GM23338 (cell line): ENCODE measurements at regions not wholly inside any gene's neighbourhood (a gene's known extent, or its start where the extent isn't known, plus 50 kb on each side); places are given as distances from the start of the nearest gene placed in this dataset.

ENCODE experiments used
- ATAC-seq: fragments of 200-7000 bp; cut with Tn5 transposase; 3 replicates; pipeline ENCODE4 v1.9.1; 2020
- DNase-seq: peaks from one replicate; pipeline ENCODE4 v3.0.0-alpha.2; 2015; ENCODE audit warnings: low spot score
- H2AFZ ChIP-seq: fragments of 200-600 bp; sonication (generic); 2 replicates; pipeline ENCODE4 v1.8.0; 2016; ENCODE audit warnings: antibody characterized with exemption, mild to moderate bottlenecking, moderate library complexity
- H3F3A ChIP-seq: fragments of 200-600 bp; sonication (generic); replicated peaks from 2 replicates; pipeline ENCODE4 v1.8.0; 2017; ENCODE audit warnings: antibody characterized with exemption, mixed run types, low read depth
- H3K27ac ChIP-seq: fragments of 200-600 bp; sonication (generic); 2 replicates; pipeline ENCODE4 v1.6.1; 2016; ENCODE audit warnings: low read depth
- H3K27me3 ChIP-seq: fragments of 200-600 bp; sonication (generic); 2 replicates; pipeline ENCODE4 v1.8.0; 2016; ENCODE audit warnings: mild to moderate bottlenecking, mixed run types, moderate library complexity; ENCODE audit not compliant: insufficient read depth
- H3K36me3 ChIP-seq: fragments of 200-600 bp; sonication (generic); 2 replicates; pipeline ENCODE4 v1.8.0; 2016; ENCODE audit warnings: mild to moderate bottlenecking; ENCODE audit not compliant: insufficient read depth
- H3K4me1 ChIP-seq: fragments of 200-600 bp; sonication (generic); 2 replicates; pipeline ENCODE4 v1.8.0; 2016; ENCODE audit warnings: mild to moderate bottlenecking, moderate library complexity; ENCODE audit not compliant: insufficient read depth
- H3K4me2 ChIP-seq: fragments of 200-600 bp; sonication (generic); 2 replicates; pipeline ENCODE4 v1.7.1; 2017; ENCODE audit warnings: mixed run types
- H3K4me3 ChIP-seq: fragments of 200-600 bp; sonication (generic); 2 replicates; pipeline ENCODE4 v1.6.1; 2016; ENCODE audit warnings: mixed run types
- H3K79me2 ChIP-seq: fragments of 200-600 bp; sonication (generic); replicated peaks from 2 replicates; pipeline ENCODE4 v1.8.0; 2017; ENCODE audit warnings: mild to moderate bottlenecking; ENCODE audit not compliant: insufficient read depth
- H3K9me2 ChIP-seq: fragments of 200-600 bp; sonication (generic); 2 replicates; pipeline ENCODE4 v1.8.0; 2017; ENCODE audit not compliant: insufficient read depth
- H4K20me1 ChIP-seq: fragments of 200-600 bp; sonication (generic); replicated peaks from 2 replicates; pipeline ENCODE4 v1.8.0; 2017; ENCODE audit warnings: mild to moderate bottlenecking; ENCODE audit not compliant: insufficient read depth
- H3K27ac Mint-ChIP-seq: 2 replicates; pipeline ENCODE4 v1.8.0; 2020; ENCODE audit warnings: inconsistent platforms, mild to moderate bottlenecking, moderate library complexity, mixed read lengths
- H3K27me3 Mint-ChIP-seq: 3 replicates; pipeline ENCODE4 v1.8.0; 2022; ENCODE audit warnings: low read depth, mild to moderate bottlenecking, moderate library complexity, mixed read lengths, inconsistent platforms; ENCODE audit not compliant: insufficient read depth, poor library complexity
- H3K36me3 Mint-ChIP-seq: 3 replicates; pipeline ENCODE4 v1.8.0; 2021; ENCODE audit warnings: low read depth, mild to moderate bottlenecking, inconsistent platforms, moderate library complexity, mixed read lengths
- H3K4me1 Mint-ChIP-seq: 3 replicates; pipeline ENCODE4 v1.8.0; 2020; ENCODE audit warnings: mild to moderate bottlenecking, inconsistent platforms, mixed read lengths
- H3K4me3 Mint-ChIP-seq: 3 replicates; pipeline ENCODE4 v1.8.0; 2021; ENCODE audit warnings: moderate library complexity, mild to moderate bottlenecking, inconsistent platforms, mixed read lengths
- H3K9me3 Mint-ChIP-seq: 3 replicates; pipeline ENCODE4 v1.8.0; 2020; ENCODE audit warnings: moderate library complexity, mild to moderate bottlenecking, inconsistent platforms, mixed read lengths
- CREB1 ChIP-seq: fragments of 250-450 bp; sonication (Bioruptor Pico); IDR thresholded peaks from 2 replicates; pipeline ENCODE4 v1.5.0; 2020; ENCODE audit warnings: low read depth, mild to moderate bottlenecking, moderate library complexity
- EZH2 ChIP-seq: fragments of 200-600 bp; sonication (generic); IDR thresholded peaks from one replicate; pipeline ENCODE4 v1.8.0; 2017; ENCODE audit warnings: antibody characterized with exemption, mild to moderate bottlenecking, low read depth; ENCODE audit not compliant: unreplicated experiment
- EZH2phosphoT487 ChIP-seq: fragments of 200-600 bp; sonication (generic); IDR thresholded peaks from one replicate; pipeline ENCODE4 v1.8.1; 2018; ENCODE audit warnings: antibody characterized with exemption; ENCODE audit not compliant: unreplicated experiment
- JUNB ChIP-seq: IDR thresholded peaks from one replicate; pipeline ENCODE4 v1.6.1; 2016; ENCODE audit warnings: antibody characterized with exemption; ENCODE audit not compliant: unreplicated experiment
- NANOG ChIP-seq: IDR thresholded peaks from 2 replicates; pipeline ENCODE4 v1.6.1; 2016; ENCODE audit warnings: antibody characterized with exemption, borderline replicate concordance
- POLR2AphosphoS5 ChIP-seq: IDR thresholded peaks from 2 replicates; pipeline ENCODE4 v1.6.1; 2016; ENCODE audit warnings: antibody characterized with exemption, low read depth
- REST ChIP-seq: IDR thresholded peaks from one replicate; pipeline ENCODE4 v1.6.1; 2018; ENCODE audit warnings: antibody characterized with exemption; ENCODE audit not compliant: unreplicated experiment
- STAT1 ChIP-seq: IDR thresholded peaks from one replicate; pipeline ENCODE4 v1.6.1; 2016; ENCODE audit warnings: antibody characterized with exemption; ENCODE audit not compliant: unreplicated experiment
- ZNF114 ChIP-seq: fragments of 250-450 bp; sonication (Bioruptor Pico); IDR thresholded peaks from 2 replicates; pipeline ENCODE4 v1.5.0; 2020; ENCODE audit warnings: mild to moderate bottlenecking, moderate library complexity
- ZNF331 ChIP-seq: fragments of 250-450 bp; sonication (Bioruptor Pico); IDR thresholded peaks from 2 replicates; pipeline ENCODE4 v1.5.0; 2020; ENCODE audit warnings: low read depth, mild to moderate bottlenecking, moderate library complexity
- TF ChIP-seq, protein P1 (sequence below), 2 experiments: fragments of 200-600 bp in 1 of 2; sonication (generic) in 1 of 2; conservative IDR thresholded peaks; 2 replicates each; pipeline versions ENCODE4 v1.5.1 to v1.6.1; 2016 to 2017; ENCODE audit warnings: antibody characterized with exemption in 2 of 2, low read depth in 2 of 2, mild to moderate bottlenecking in 2 of 2, moderate library complexity in 1 of 2
- TF ChIP-seq, protein P2 (sequence below): fragments of 250-450 bp; sonication (Bioruptor Pico); IDR thresholded peaks from 2 replicates; pipeline ENCODE4 v1.5.0; 2020; ENCODE audit warnings: mild to moderate bottlenecking, moderate library complexity
- TF ChIP-seq, protein P3 (sequence below): IDR thresholded peaks from 2 replicates; pipeline ENCODE4 v1.6.1; 2016; ENCODE audit warnings: antibody characterized with exemption

GRCh38 chr15:58264053-58264971, 126.1 kb downstream of the AQP9 start:
- Histone ChIP-seq H3F3A (no peaks in the 10 kb centered on the region), H2AFZ (no peak overlapping the region), H3K27ac (no peak overlapping the region), H3K4me1 (peaks cover 9% of the 10 kb centered on the region), H3K79me2 (no peaks in the 10 kb centered on the region), H3K4me3 (no peak overlapping the region), H3K4me2 (no peak overlapping the region), H3K9me2 (peaks cover 5% of the 10 kb centered on the region; the same call in 1 of the 2 replicates), H3K36me3 (no peaks in the 10 kb centered on the region), H4K20me1 (no peaks in the 10 kb centered on the region), H3K27me3 (no peaks in the 10 kb centered on the region)
- H3K4me1 Mint-ChIP-seq: peaks cover 7% of the 10 kb centered on the region
- H3K4me3 Mint-ChIP-seq: no peak overlapping the region
- DNase-seq: no peak
- TF ChIP-seq, protein P1, sequence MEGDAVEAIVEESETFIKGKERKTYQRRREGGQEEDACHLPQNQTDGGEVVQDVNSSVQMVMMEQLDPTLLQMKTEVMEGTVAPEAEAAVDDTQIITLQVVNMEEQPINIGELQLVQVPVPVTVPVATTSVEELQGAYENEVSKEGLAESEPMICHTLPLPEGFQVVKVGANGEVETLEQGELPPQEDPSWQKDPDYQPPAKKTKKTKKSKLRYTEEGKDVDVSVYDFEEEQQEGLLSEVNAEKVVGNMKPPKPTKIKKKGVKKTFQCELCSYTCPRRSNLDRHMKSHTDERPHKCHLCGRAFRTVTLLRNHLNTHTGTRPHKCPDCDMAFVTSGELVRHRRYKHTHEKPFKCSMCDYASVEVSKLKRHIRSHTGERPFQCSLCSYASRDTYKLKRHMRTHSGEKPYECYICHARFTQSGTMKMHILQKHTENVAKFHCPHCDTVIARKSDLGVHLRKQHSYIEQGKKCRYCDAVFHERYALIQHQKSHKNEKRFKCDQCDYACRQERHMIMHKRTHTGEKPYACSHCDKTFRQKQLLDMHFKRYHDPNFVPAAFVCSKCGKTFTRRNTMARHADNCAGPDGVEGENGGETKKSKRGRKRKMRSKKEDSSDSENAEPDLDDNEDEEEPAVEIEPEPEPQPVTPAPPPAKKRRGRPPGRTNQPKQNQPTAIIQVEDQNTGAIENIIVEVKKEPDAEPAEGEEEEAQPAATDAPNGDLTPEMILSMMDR (conservative IDR thresholded peaks at IDR 0.05; ENCODE audit: low read depth in 2 of 2): no peak
- TF ChIP-seq CREB1 (CRISPR knock-in tag): no peak
- TF ChIP-seq EZH2: no peak
- TF ChIP-seq JUNB: no peak
- TF ChIP-seq, protein P2, sequence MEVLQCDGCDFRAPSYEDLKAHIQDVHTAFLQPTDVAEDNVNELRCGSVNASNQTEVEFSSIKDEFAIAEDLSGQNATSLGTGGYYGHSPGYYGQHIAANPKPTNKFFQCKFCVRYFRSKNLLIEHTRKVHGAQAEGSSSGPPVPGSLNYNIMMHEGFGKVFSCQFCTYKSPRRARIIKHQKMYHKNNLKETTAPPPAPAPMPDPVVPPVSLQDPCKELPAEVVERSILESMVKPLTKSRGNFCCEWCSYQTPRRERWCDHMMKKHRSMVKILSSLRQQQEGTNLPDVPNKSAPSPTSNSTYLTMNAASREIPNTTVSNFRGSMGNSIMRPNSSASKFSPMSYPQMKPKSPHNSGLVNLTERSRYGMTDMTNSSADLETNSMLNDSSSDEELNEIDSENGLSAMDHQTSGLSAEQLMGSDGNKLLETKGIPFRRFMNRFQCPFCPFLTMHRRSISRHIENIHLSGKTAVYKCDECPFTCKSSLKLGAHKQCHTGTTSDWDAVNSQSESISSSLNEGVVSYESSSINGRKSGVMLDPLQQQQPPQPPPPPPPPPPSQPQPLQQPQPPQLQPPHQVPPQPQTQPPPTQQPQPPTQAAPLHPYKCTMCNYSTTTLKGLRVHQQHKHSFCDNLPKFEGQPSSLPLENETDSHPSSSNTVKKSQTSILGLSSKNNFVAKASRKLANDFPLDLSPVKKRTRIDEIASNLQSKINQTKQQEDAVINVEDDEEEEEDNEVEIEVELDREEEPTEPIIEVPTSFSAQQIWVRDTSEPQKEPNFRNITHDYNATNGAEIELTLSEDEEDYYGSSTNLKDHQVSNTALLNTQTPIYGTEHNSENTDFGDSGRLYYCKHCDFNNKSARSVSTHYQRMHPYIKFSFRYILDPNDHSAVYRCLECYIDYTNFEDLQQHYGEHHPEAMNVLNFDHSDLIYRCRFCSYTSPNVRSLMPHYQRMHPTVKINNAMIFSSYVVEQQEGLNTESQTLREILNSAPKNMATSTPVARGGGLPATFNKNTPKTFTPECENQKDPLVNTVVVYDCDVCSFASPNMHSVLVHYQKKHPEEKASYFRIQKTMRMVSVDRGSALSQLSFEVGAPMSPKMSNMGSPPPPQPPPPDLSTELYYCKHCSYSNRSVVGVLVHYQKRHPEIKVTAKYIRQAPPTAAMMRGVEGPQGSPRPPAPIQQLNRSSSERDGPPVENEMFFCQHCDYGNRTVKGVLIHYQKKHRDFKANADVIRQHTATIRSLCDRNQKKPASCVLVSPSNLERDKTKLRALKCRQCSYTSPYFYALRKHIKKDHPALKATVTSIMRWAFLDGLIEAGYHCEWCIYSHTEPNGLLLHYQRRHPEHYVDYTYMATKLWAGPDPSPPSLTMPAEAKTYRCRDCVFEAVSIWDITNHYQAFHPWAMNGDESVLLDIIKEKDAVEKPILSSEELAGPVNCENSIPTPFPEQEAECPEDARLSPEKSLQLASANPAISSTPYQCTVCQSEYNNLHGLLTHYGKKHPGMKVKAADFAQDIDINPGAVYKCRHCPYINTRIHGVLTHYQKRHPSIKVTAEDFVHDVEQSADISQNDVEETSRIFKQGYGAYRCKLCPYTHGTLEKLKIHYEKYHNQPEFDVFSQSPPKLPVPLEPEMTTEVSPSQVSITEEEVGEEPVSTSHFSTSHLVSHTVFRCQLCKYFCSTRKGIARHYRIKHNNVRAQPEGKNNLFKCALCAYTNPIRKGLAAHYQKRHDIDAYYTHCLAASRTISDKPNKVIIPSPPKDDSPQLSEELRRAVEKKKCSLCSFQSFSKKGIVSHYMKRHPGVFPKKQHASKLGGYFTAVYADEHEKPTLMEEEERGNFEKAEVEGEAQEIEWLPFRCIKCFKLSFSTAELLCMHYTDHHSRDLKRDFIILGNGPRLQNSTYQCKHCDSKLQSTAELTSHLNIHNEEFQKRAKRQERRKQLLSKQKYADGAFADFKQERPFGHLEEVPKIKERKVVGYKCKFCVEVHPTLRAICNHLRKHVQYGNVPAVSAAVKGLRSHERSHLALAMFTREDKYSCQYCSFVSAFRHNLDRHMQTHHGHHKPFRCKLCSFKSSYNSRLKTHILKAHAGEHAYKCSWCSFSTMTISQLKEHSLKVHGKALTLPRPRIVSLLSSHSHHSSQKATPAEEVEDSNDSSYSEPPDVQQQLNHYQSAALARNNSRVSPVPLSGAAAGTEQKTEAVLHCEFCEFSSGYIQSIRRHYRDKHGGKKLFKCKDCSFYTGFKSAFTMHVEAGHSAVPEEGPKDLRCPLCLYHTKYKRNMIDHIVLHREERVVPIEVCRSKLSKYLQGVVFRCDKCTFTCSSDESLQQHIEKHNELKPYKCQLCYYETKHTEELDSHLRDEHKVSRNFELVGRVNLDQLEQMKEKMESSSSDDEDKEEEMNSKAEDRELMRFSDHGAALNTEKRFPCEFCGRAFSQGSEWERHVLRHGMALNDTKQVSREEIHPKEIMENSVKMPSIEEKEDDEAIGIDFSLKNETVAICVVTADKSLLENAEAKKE: no peak
- no peak for TF ChIP-seq POLR2AphosphoS5
- TF ChIP-seq EZH2phosphoT487: no peak
- TF ChIP-seq ZNF331 (CRISPR knock-in tag): no peak
- TF ChIP-seq ZNF114 (CRISPR knock-in tag): no peak
- no peak for TF ChIP-seq REST
- TF ChIP-seq STAT1: no peak
- no peak for TF ChIP-seq NANOG
- TF ChIP-seq, protein P3, sequence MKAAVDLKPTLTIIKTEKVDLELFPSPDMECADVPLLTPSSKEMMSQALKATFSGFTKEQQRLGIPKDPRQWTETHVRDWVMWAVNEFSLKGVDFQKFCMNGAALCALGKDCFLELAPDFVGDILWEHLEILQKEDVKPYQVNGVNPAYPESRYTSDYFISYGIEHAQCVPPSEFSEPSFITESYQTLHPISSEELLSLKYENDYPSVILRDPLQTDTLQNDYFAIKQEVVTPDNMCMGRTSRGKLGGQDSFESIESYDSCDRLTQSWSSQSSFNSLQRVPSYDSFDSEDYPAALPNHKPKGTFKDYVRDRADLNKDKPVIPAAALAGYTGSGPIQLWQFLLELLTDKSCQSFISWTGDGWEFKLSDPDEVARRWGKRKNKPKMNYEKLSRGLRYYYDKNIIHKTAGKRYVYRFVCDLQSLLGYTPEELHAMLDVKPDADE: no peak
- no peaks in the 10 kb centered on the region for H3K27me3 Mint-ChIP-seq
- H3K27ac Mint-ChIP-seq: no peak overlapping the region
- no peaks in the 10 kb centered on the region; the same call in 2 of the 3 replicates for H3K9me3 Mint-ChIP-seq
- no peak for ATAC-seq
- no peaks in the 10 kb centered on the region for H3K36me3 Mint-ChIP-seq
